ENCODE measurements at regions not wholly inside any gene's neighbourhood (a gene's known extent, or its start where the extent isn't known, plus 50 kb on each side); places are given as distances from the start of the nearest gene placed in this dataset.

DNA sequence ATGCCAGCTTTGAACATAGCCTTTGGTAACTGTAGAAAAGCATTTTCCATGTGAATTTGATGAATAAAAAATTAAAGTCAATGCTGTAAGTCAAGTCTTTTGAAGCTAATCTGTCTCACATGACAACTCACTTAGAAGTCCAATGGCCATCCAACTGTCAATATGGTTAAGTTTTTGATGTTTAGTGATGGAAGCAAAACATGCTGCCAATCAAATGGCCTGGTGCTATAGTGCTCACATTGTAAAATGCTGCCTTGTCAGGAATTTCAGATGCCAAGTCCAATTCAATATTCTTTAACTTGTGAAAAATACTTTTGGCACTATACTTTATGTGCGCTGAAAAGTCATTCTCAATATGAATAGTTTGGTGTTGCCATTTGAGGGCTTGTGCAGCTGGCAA is 1361.8 kb upstream of the ALCAM start:
- no peaks in the 10 kb centered on the region for H3K36me3 ChIP-seq (replicated peaks in 1 of 2; ENCODE audit: insufficient read depth in 1 of 2, low read depth in 2 of 2)
- H3K4me3 ChIP-seq: no peak overlapping the region
- no peak overlapping the region for H3K27ac ChIP-seq
- no peak for ATAC-seq
- TF ChIP-seq, protein P1, sequence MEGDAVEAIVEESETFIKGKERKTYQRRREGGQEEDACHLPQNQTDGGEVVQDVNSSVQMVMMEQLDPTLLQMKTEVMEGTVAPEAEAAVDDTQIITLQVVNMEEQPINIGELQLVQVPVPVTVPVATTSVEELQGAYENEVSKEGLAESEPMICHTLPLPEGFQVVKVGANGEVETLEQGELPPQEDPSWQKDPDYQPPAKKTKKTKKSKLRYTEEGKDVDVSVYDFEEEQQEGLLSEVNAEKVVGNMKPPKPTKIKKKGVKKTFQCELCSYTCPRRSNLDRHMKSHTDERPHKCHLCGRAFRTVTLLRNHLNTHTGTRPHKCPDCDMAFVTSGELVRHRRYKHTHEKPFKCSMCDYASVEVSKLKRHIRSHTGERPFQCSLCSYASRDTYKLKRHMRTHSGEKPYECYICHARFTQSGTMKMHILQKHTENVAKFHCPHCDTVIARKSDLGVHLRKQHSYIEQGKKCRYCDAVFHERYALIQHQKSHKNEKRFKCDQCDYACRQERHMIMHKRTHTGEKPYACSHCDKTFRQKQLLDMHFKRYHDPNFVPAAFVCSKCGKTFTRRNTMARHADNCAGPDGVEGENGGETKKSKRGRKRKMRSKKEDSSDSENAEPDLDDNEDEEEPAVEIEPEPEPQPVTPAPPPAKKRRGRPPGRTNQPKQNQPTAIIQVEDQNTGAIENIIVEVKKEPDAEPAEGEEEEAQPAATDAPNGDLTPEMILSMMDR (IDR thresholded peaks at IDR 0.05): no peak
- TF ChIP-seq POLR2A (IDR thresholded peaks at IDR 0.05): no peak
- no peaks in the 10 kb centered on the region for H3K27me3 ChIP-seq
- H3K4me1 ChIP-seq: no peaks in the 10 kb centered on the region
- H3K9me3 ChIP-seq: no peaks in the 10 kb centered on the region
- intact Hi-C loops (cut with DNase I): no loop called here
- DNase-seq: no peak
- WGBS, 2 donors: 87 to 100% methylated on average over 1 of the region's 1 CpG

DNA sequence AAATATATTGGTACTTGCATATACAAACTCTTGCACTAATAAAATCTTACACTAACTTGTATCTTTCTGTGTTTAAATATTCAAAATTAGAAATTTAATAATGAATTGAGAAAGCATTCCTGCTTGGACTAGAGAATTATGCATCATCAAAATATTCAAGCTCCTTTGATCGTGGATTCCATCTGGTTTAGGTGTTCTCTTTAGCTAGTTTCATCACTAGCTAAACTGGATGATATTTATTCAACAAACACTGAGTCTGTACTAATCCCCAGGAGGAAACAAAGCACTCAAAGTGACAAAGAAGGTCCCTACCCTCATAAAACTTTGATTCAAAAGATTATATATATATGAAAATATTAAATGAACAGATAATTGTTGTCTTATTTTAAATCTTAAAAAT is 1360.9 kb upstream of the ALCAM start:
- no peak for ATAC-seq
- no peak for TF ChIP-seq POLR2A (IDR thresholded peaks at IDR 0.05)
- TF ChIP-seq, protein P1 (IDR thresholded peaks at IDR 0.05): no peak
- Histone ChIP-seq H3K27ac (no peak overlapping the region), H3K27me3 (no peaks in the 10 kb centered on the region), H3K36me3 (replicated peaks in 1 of 2; ENCODE audit: insufficient read depth in 1 of 2, low read depth in 2 of 2) (no peaks in the 10 kb centered on the region), H3K4me3 (no peak overlapping the region), H3K4me1 (no peaks in the 10 kb centered on the region), H3K9me3 (no peaks in the 10 kb centered on the region)
- intact Hi-C loops (cut with DNase I): no loop called here
- 55 to 71% methylated on average over 1 of the region's 1 CpG for WGBS, 2 donors
- no peak for DNase-seq

DNA sequence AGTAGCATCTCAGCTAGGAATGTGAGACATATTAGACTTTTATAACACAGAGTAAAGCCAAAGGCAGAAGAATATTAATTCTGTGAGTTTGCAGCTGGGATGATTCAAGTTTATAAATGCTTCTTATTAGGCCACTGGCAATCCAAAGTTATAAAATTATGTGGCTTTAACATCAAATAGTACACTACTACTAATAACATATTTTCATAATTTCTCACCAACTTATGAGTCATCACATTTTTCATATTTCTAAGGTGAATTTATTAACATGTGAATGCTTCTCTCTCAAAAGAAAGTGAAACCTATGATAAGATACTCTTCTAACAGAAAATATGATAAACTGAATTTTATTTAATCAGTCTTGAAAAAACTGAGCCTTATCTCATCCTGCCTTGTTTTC is 1348.2 kb upstream of the ALCAM start:
- Histone ChIP-seq H3K27me3 (no peaks in the 10 kb centered on the region), H3K9me3 (no peaks in the 10 kb centered on the region), H3K36me3 (replicated peaks in 1 of 2; ENCODE audit: insufficient read depth in 1 of 2, low read depth in 2 of 2) (no peaks in the 10 kb centered on the region), H3K27ac (no peak overlapping the region), H3K4me1 (no peaks in the 10 kb centered on the region), H3K4me3 (no peak overlapping the region)
- TF ChIP-seq, protein P1 (IDR thresholded peaks at IDR 0.05): no peak
- TF ChIP-seq POLR2A (IDR thresholded peaks at IDR 0.05): no peak
- intact Hi-C loops (cut with DNase I): no loop called here
- ATAC-seq: no peak
- DNase-seq: no peak

DNA sequence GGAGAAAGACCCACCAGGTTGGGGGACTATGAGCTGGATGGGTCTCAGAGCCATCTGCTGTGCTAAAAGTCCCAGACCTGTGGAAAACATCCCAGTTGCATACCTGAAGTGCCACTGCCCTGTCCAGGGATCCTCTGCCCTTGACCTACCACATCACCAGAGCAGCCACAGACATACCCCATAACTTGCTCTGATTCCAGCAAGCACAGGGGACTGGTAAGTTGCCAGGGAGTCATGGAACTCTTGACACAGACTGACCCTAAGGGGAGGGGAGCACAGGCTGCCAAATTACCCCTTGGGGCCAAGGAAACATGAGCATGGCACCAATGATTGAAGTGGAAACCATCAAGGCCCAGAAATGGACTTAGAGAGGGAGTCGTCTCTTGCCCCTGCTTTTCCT is 1335.1 kb upstream of the ALCAM start:
- Histone ChIP-seq H3K9me3 (no peaks in the 10 kb centered on the region), H3K27ac (no peak overlapping the region), H3K36me3 (replicated peaks in 1 of 2; ENCODE audit: insufficient read depth in 1 of 2, low read depth in 2 of 2) (no peaks in the 10 kb centered on the region), H3K4me3 (no peak overlapping the region), H3K27me3 (no peaks in the 10 kb centered on the region), H3K4me1 (no peaks in the 10 kb centered on the region)
- no peak for DNase-seq
- intact Hi-C loops (cut with DNase I): no loop called here
- 60 to 79% methylated on average over 1 of the region's 1 CpG for WGBS, 2 donors
- TF ChIP-seq POLR2A (IDR thresholded peaks at IDR 0.05): no peak
- TF ChIP-seq, protein P1 (IDR thresholded peaks at IDR 0.05): no peak
- ATAC-seq: no peak

DNA sequence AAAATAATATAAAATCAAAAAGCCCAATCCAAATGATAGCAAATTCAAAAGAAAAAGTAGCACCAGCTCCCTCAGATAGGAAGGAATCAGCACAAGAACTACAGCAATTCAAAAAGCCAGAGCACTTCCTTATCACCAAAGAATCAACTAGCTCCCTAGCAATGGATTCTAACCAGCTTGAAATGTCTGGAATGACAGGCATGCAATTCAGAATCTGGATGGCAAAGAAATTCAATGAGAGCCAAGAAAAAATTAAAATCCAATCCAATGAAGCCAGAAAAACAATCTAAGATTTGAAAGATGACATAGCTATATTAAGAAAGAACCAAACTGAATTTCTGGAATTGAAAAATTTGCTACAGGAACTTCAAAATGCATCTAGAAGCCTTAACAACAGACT is 1334.4 kb upstream of the ALCAM start:
- no peak for DNase-seq
- intact Hi-C loops (cut with DNase I): no loop called here
- ATAC-seq: no peak
- Histone ChIP-seq H3K9me3 (no peaks in the 10 kb centered on the region), H3K4me3 (no peak overlapping the region), H3K27me3 (no peaks in the 10 kb centered on the region), H3K36me3 (replicated peaks in 1 of 2; ENCODE audit: insufficient read depth in 1 of 2, low read depth in 2 of 2) (no peaks in the 10 kb centered on the region), H3K27ac (no peak overlapping the region), H3K4me1 (no peaks in the 10 kb centered on the region)
- TF ChIP-seq POLR2A (IDR thresholded peaks at IDR 0.05): no peak
- TF ChIP-seq, protein P1 (IDR thresholded peaks at IDR 0.05): no peak

All from body of pancreas (tissue), 4 donors.